NCI-H524 treated with DMSO at 0.1 percent for 48 hours (cell line): ENCODE measurements at regions not wholly inside any gene's neighbourhood (a gene's known extent, or its start where the extent isn't known, plus 50 kb on each side); places are given as distances from the start of the nearest gene placed in this dataset.
"Not testable (repeated sequence)": the region's sequence is repeated elsewhere in the genome, so short reads cannot be mapped to it uniquely, and the experiment has no call there.

Experiments used
- DNase-seq: peaks from one replicate; lab custom pipeline; 2025; lab: John Stamatoyannopoulos, UW

GRCh38 chr10:84848967-84849366, 520.6 kb downstream of the CCSER2 start:
- no peak for DNase-seq

GRCh38 chr10:84850826-84851225, 522.4 kb downstream of the CCSER2 start:
- DNase-seq: no peak

GRCh38 chr10:84854439-84854838, 526.0 kb downstream of the CCSER2 start:
- no peak for DNase-seq

DNA sequence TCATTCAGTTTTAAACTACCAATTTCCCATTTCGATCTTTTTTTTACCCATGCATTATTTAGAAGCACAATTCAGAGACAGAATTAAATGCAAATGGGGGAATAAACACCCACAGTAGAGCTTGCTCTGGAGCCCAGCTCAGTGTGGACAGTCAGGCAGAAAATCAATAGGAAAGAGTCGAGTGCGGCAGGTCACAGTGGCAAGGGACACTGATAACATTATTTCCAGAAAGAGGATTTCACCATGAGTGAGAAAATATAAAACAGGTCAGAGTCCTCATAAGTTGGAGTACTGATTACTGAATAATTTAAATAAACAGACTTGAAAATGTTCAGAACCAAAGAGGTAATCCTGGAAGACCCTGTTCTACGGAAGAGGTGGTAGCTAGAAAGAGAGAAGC, 532.5 kb downstream of the CCSER2 start:
- no peak for DNase-seq

GRCh38 chr10:84862551-84862950, 534.2 kb downstream of the CCSER2 start:
- DNase-seq: no peak

- DNase-seq: no peak
These were observed 535.3 kb downstream of the CCSER2 start for GRCh38 chr10:84863675-84864074.

DNA sequence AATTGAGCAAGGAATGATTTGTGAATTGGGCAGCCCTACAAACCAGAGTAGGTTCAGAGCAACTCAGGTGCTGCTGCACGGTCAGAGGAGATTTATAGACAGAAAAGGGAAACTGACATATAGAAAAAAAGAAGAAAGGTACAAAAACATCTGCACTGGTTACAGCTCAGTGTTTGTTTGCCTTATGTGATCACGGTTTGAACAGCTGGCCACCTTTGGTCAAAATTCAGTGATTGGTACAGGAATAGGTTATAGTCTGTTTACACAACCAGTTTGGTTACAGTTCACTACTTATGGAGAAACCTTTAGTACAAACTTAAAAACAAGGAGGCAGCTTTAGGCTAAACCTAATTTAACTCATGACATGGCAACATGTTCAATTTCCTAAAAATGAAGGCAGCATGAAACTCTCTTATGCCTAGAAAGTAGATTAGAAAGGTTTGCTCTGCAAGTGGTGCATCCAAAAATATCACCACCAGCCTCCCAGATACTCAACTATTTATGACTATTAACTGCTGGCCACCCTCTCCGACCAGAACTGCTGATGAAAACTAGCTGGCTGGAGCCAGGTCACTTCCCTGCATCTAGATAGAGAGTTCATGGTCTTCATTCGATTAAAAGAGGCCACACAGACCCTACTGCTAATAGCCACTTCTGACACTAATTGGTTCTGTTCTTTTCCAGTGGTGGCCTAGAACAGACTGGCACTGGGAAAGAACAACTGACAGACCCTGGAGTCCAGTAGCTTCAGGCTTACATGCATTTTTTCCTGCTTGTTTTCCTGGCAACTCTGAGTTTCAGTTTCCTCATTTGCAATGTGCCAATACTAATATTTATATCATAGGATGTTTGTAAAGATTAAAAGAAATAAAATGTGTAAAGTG, 548.0 kb downstream of the CCSER2 start:
- no peak for DNase-seq

- DNase-seq: no peak
These were observed 551.6 kb downstream of the CCSER2 start for GRCh38 chr10:84879991-84880390.

- not testable (repeated sequence) for DNase-seq
These were observed 553.3 kb downstream of the CCSER2 start for GRCh38 chr10:84881696-84882095.

GRCh38 chr10:84890706-84891105, 562.3 kb downstream of the CCSER2 start:
- no peak for DNase-seq

DNA sequence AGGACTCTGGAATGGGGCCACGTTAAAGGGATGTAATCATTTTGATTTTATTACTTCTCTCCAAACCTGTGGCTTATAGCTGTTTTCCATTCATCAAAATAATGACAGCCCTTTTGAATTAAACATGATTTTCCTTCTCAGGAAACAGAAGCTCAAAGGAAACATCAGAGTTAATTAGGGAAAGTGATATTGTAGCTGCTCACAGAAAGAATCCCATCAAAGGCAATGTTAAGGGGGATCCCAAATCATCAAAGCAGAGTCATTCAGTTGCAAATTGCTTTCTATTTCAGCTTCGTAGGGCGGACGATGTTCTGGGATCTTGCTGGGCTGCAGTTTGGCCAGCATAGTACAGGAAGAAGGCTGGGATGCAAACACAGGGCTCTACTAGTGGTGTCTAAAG, 563.2 kb downstream of the CCSER2 start:
- DNase-seq: no peak

DNA sequence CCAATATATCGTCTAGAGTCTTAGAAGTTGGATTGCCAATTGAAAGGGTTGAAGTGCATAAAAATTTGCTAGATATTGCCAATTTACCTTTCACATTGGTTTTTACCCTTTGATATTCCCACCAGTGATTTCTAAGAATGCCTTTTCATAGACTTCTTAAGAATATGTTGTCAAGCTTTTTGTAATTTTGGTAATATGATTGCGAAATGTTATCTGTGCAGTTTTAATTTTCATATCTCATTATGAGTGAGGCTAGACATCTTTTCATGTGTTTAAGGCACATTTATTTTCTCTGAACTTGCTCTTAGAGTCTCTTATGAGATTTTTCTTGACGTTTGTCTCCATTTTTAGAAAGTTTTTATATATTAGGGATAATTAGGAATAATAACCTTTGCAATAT, 567.2 kb downstream of the CCSER2 start:
- DNase-seq: no peak

- DNase-seq: no peak
These were observed 568.5 kb downstream of the CCSER2 start for GRCh38 chr10:84896909-84897308.

DNA sequence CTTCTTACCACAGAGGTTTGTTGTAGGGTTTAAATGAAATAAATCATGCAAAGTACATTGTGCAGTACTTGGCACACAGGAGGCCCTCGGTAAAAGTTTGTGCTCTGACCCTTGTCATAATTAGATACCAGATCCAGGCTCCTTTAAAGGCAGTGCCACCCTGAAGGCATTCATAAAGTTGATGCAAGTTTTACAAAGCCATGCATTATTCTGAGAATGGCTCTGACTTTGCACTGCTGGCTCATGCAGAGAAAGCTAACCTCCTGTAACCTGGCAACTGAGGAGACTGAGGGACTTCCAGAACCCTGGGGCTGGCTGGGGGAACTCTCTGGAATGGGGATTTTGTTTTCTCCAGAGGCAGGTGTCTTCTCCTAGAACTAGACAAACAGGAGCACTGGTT, 570.9 kb downstream of the CCSER2 start:
- DNase-seq: no peak

GRCh38 chr10:84900141-84900540, 571.8 kb downstream of the CCSER2 start:
- no peak for DNase-seq

DNA sequence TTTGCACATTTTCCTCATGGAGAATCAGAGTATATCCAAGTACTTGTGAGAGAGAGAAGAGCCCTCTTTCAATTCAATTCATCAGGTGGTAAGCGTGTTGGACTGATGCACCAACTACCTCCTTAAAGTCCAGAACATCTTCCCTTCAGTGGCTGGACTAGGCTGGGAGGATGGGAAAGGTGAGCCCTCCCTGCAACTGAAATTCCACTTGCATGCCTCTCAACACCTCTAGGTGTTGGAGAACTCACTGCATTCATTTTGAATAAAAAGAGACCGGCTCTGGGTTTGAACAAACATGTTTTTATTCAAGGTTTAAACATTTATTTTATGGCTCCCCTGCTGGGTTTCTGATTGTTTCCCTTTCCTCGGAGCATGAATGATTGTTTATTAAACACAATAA, 573.5 kb downstream of the CCSER2 start:
- no peak for DNase-seq

GRCh38 chr10:84902553-84902952, 574.2 kb downstream of the CCSER2 start:
- DNase-seq: no peak

DNA sequence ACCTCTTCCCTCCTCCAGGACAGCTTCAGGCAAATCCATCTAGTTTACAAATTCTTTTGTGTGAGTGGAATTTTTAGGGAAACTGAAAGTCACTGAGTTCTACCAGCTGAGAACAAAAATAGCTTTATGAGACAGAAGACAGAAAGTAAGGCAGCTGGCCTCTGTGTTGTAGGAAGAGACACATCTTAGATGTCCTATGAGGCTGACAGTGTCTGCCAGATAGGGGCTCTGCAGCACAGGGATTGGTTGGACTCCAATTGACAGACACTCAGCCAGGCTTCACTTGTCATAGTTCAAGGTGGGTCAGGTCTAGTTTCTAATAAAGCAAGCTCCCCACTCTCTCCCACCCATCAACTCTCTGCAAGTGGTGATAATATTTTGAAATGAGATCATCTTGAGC, 574.9 kb downstream of the CCSER2 start:
- no peak for DNase-seq

DNA sequence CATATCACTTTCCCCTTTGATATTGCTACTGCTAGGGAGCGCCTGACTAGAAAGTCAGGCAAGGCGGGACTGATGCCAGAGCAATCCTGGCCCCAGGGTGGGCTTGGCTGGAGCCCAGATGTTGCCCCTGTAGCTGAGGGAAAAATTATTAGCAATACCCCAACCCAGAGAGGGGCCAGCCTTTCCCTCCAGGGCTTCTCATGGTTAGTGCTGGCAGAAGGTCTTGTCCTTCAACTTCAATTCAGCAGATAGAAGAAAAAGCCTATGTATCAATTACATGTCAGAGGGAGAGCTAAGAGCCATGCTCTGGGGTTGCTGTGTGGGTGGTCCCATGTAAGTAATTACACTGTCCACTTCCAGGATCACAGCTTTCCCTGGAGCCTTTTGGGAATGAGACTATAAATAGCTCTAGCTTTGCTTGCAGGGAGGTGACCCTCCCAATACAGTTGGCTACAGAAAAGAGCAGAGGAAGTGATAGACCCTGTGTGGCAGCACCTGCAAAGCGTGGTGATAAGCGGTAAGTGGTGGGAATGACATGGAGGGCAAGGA, 579.1 kb downstream of the CCSER2 start:
- DNase-seq: no peak

DNA sequence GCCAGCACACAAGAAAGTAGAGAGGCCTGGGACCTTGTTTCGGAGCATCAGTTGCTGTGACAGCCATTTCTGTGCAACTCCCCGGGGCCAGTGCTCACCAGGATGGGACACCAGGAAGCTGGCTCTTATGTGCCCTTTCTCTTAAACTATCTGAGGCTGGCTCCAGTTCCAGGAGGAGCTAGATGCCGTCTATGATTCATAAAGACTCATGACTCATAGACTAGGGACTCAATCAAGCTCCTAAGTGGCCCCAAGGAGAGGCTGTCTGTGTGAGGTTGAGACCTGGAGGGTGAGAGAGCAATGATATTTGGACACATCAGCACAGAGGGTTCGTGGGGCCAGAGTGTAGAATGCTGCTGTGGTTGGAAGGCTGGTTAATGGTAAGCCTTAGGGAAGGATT, 580.1 kb downstream of the CCSER2 start:
- no peak for DNase-seq

DNA sequence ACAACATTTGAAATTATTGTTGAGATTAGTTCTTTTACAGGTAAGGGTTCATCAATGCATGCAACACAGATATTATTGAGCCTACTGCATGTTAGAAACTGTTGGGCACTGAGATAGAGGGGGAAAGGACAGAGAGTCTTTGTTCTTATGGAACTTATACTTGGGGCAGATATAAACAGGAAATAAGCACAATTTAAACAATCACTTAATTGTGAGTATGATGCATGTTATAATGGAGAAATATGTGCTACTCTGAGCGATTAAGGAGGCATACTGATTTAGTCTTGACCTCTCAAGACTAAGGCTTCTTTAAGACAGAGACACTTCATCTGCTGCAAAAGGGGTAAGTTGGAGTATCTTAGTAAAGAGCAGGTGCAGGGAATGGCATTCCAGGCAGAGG, 593.3 kb downstream of the CCSER2 start:
- no peak for DNase-seq

- DNase-seq: no peak
These were observed 595.7 kb downstream of the CCSER2 start for GRCh38 chr10:84924131-84924530.

GRCh38 chr10:84925495-84925894, 597.1 kb downstream of the CCSER2 start:
- no peak for DNase-seq

- no peak for DNase-seq
These were observed 605.0 kb downstream of the CCSER2 start for GRCh38 chr10:84933402-84933801.
